Caco-2 (cell line): ENCODE measurements at regions not wholly inside any gene's neighbourhood (a gene's known extent, or its start where the extent isn't known, plus 50 kb on each side); places are given as distances from the start of the nearest gene placed in this dataset.

Source experiments
- BruUV-seq: library from RNA; stranded (reverse); fragments of 400-500 nt; replicated peaks from 2 replicates; lab custom pipeline; 2021; lab: Mats Ljungman, UMichigan
- CTCF ChIA-PET: fragments of 300-600 bp; sonication (Branson Sonifier 250); formaldehyde crosslinking; loops from one replicate; lab custom pipeline; 2022; ENCODE audit warnings: antibody characterized with exemption; lab: Charles Lee
- POLR2A ChIA-PET: fragments of 300-600 bp; sonication (Branson Sonifier 250); formaldehyde crosslinking; loops from one replicate; lab custom pipeline; 2022; ENCODE audit warnings: antibody characterized with exemption; lab: Charles Lee
- DNase-seq, 2 experiments: peaks; one replicate each; pipeline versions ENCODE4 v3.0.0 to v3.0.0-alpha.2; 2020 to 2022
- H3K27me3 ChIP-seq: replicated peaks from 2 replicates; pipeline ENCODE4 v1.6.0; 2011; ENCODE audit warnings: low read length; ENCODE audit not compliant: control insufficient read depth, insufficient read depth
- H3K36me3 ChIP-seq: 2 replicates; pipeline ENCODE4 v1.5.1; 2011; ENCODE audit warnings: low read length; ENCODE audit not compliant: control insufficient read depth, insufficient read depth
- H3K4me1 ChIP-seq: fragments of 250-450 bp; sonication (Bioruptor Pico); 2 replicates; pipeline ENCODE4 v1.5.1; 2020; ENCODE audit warnings: mild to moderate bottlenecking
- H3K4me3 ChIP-seq: 2 replicates; pipeline ENCODE4 v1.5.1; 2011; ENCODE audit warnings: low read depth, mild to moderate bottlenecking, control low read depth, low read length
- H3K9me3 ChIP-seq: fragments of 250-450 bp; sonication (Bioruptor Pico); 2 replicates; pipeline ENCODE4 v1.5.1; 2020; ENCODE audit warnings: mild to moderate bottlenecking, moderate library complexity
- H3K27ac Mint-ChIP-seq: one replicate; pipeline ENCODE4 v1.8.0; 2022; ENCODE audit warnings: mixed read lengths; ENCODE audit not compliant: unreplicated experiment
- H3K27me3 Mint-ChIP-seq: one replicate; pipeline ENCODE4 v1.8.0; 2022; ENCODE audit warnings: mixed read lengths; ENCODE audit not compliant: insufficient read depth, unreplicated experiment
- H3K36me3 Mint-ChIP-seq: one replicate; pipeline ENCODE4 v1.8.0; 2022; ENCODE audit warnings: mild to moderate bottlenecking, mixed read lengths; ENCODE audit not compliant: insufficient read depth, unreplicated experiment
- H3K4me1 Mint-ChIP-seq: one replicate; pipeline ENCODE4 v1.8.0; 2022; ENCODE audit warnings: low read depth, mixed read lengths; ENCODE audit not compliant: unreplicated experiment
- H3K4me3 Mint-ChIP-seq: one replicate; pipeline ENCODE4 v1.8.0; 2022; ENCODE audit warnings: mild to moderate bottlenecking, moderate library complexity, mixed read lengths; ENCODE audit not compliant: unreplicated experiment
- H3K9me3 Mint-ChIP-seq: one replicate; pipeline ENCODE4 v1.8.0; 2022; ENCODE audit warnings: mixed read lengths; ENCODE audit not compliant: unreplicated experiment
- intact Hi-C: fragments of 100-400 bp; cut with micrococcal nuclease; formaldehyde crosslinking; loops from one replicate; pipeline ENCODE4 v1.10.0; 2022; ENCODE audit not compliant: unreplicated experiment
- TF ChIP-seq, protein P1 (sequence below), 2 experiments: fragments of 200-600 bp in 1 of 2; IDR thresholded peaks; 1 replicate in 1 of 2; 2 replicates in 1 of 2; pipeline versions ENCODE4 v1.5.1 to v1.8.0; 2011 to 2022; ENCODE audit warnings: antibody characterized with exemption in 1 of 2, control low read depth in 1 of 2, inconsistent platforms in 1 of 2, low read depth in 1 of 2, low read length in 1 of 2, mild to moderate bottlenecking in 1 of 2, moderate library complexity in 1 of 2; ENCODE audit not compliant: insufficient read depth in 1 of 2, severe bottlenecking in 1 of 2, unreplicated experiment in 1 of 2

DNA sequence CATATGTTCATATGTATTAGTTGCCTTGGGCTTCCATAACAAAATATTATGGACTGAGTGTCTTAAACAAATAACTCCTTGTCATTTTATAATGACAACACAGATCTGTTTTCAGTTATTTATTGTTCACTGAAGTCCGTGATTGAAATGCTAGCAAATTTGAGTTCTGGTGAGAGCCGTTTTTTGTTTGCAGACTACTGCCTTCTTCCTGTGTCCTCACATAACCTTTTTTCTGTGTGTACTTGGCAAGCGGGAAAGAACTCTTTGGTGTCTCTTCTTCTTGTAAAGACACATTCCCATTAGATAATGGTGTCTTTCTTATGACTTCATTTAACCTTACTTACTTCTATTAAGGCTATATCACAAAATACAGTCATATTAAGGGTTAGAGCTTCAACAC, 482.9 kb upstream of the EYS start:
- Histone ChIP-seq H3K27me3 (no peaks in the 10 kb centered on the region), H3K36me3 (no peaks in the 10 kb centered on the region), H3K4me3 (no peak overlapping the region), H3K9me3 (no peaks in the 10 kb centered on the region), H3K4me1 (no peaks in the 10 kb centered on the region)
- DNase-seq, result no peak
- POLR2A ChIA-PET, result no interaction called here
- H3K4me3 Mint-ChIP-seq, result no peak overlapping the region
- no peaks in the 10 kb centered on the region for H3K36me3 Mint-ChIP-seq
- no TSS peak for BruUV-seq
- H3K27me3 Mint-ChIP-seq, result no peaks in the 10 kb centered on the region
- TF ChIP-seq, protein P1, sequence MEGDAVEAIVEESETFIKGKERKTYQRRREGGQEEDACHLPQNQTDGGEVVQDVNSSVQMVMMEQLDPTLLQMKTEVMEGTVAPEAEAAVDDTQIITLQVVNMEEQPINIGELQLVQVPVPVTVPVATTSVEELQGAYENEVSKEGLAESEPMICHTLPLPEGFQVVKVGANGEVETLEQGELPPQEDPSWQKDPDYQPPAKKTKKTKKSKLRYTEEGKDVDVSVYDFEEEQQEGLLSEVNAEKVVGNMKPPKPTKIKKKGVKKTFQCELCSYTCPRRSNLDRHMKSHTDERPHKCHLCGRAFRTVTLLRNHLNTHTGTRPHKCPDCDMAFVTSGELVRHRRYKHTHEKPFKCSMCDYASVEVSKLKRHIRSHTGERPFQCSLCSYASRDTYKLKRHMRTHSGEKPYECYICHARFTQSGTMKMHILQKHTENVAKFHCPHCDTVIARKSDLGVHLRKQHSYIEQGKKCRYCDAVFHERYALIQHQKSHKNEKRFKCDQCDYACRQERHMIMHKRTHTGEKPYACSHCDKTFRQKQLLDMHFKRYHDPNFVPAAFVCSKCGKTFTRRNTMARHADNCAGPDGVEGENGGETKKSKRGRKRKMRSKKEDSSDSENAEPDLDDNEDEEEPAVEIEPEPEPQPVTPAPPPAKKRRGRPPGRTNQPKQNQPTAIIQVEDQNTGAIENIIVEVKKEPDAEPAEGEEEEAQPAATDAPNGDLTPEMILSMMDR (IDR thresholded peaks at IDR 0.05; ENCODE audit: insufficient read depth in 1 of 2, low read depth in 1 of 2, low read length in 1 of 2, severe bottlenecking in 1 of 2, unreplicated experiment in 1 of 2), result no peak
- H3K27ac Mint-ChIP-seq, result no peak overlapping the region
- intact Hi-C loops, result no loop called here
- no peaks in the 10 kb centered on the region for H3K9me3 Mint-ChIP-seq
- H3K4me1 Mint-ChIP-seq, result no peaks in the 10 kb centered on the region
- CTCF ChIA-PET, result no interaction called here

DNA sequence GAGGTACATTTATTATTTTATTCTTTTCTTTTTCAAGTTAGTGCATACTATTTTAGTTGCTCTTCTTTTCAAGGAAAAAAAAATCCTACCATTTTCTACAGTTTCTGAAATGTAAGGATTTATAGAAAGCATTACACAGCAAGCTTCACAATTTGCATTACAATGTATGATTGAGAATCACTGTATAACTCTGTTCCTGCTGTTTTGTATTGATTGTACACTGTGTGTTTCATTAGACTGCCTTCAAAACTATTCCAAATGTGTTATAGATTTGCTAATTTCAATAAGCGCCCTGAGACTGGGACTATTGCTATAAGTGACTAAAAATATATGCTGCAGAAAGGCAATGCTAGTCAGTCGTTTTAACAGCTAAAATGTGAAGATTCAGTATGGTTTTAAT, 479.7 kb upstream of the EYS start:
- Histone ChIP-seq H3K4me3 (no peak overlapping the region), H3K9me3 (no peaks in the 10 kb centered on the region), H3K27me3 (no peaks in the 10 kb centered on the region), H3K36me3 (no peaks in the 10 kb centered on the region), H3K4me1 (no peaks in the 10 kb centered on the region)
- Mint-ChIP-seq H3K4me3 (no peak overlapping the region), H3K4me1 (no peaks in the 10 kb centered on the region), H3K27ac (no peak overlapping the region), H3K36me3 (no peaks in the 10 kb centered on the region), H3K9me3 (no peaks in the 10 kb centered on the region), H3K27me3 (no peaks in the 10 kb centered on the region)
- intact Hi-C loops, result no loop called here
- no TSS peak for BruUV-seq
- DNase-seq, result no peak
- TF ChIP-seq, protein P1 (IDR thresholded peaks at IDR 0.05; ENCODE audit: insufficient read depth in 1 of 2, low read depth in 1 of 2, low read length in 1 of 2, severe bottlenecking in 1 of 2, unreplicated experiment in 1 of 2), result no peak
- POLR2A ChIA-PET, result no interaction called here
- CTCF ChIA-PET, result no interaction called here

GRCh38 chr6:66184091-66184490, 477.1 kb upstream of the EYS start:
- Mint-ChIP-seq H3K36me3 (no peaks in the 10 kb centered on the region), H3K9me3 (no peaks in the 10 kb centered on the region), H3K4me3 (no peak overlapping the region), H3K27ac (no peak overlapping the region), H3K27me3 (no peaks in the 10 kb centered on the region), H3K4me1 (no peaks in the 10 kb centered on the region)
- ChIA-PET POLR2A (no interaction called here), CTCF (no interaction called here)
- intact Hi-C loops, result no loop called here
- H3K27me3 ChIP-seq, result no peaks in the 10 kb centered on the region
- H3K9me3 ChIP-seq, result no peaks in the 10 kb centered on the region
- H3K36me3 ChIP-seq, result no peaks in the 10 kb centered on the region
- no peak for DNase-seq
- H3K4me1 ChIP-seq, result no peaks in the 10 kb centered on the region
- H3K4me3 ChIP-seq, result no peak overlapping the region
- TF ChIP-seq, protein P1 (IDR thresholded peaks at IDR 0.05; ENCODE audit: insufficient read depth in 1 of 2, low read depth in 1 of 2, low read length in 1 of 2, severe bottlenecking in 1 of 2, unreplicated experiment in 1 of 2), result no peak
- no TSS peak for BruUV-seq
